MCF 10A (cell line): ENCODE measurements at regions not wholly inside any gene's neighbourhood (a gene's known extent, or its start where the extent isn't known, plus 50 kb on each side); places are given as distances from the start of the nearest gene placed in this dataset.

Source experiments
- BruUV-seq: library from RNA; stranded (reverse); fragments of 400-500 nt; replicated peaks from 2 replicates; lab custom pipeline; 2021; lab: Mats Ljungman, UMichigan
- CTCF ChIA-PET: fragments of 300-600 bp; sonication (Branson Sonifier 250); formaldehyde crosslinking; extraction: SDS; loops from one replicate; lab custom pipeline; 2021; ENCODE audit warnings: antibody characterized with exemption, inconsistent platforms; lab: Yijun Ruan, JAX
- POLR2A ChIA-PET: fragments of 300-600, 350-650 bp; sonication (Branson Sonifier 250); formaldehyde crosslinking; extraction: SDS; loops from one replicate; lab custom pipeline; 2020; ENCODE audit warnings: antibody characterized with exemption, inconsistent platforms; lab: Yijun Ruan, JAX
- DNase-seq: peaks from one replicate; pipeline ENCODE4 v3.0.0-alpha.2; 2018; ENCODE audit not compliant: unreplicated experiment
- H3K27ac Mint-ChIP-seq: one replicate; pipeline ENCODE4 v1.8.0; 2022; ENCODE audit warnings: mild to moderate bottlenecking, low read depth, mixed read lengths; ENCODE audit not compliant: unreplicated experiment
- H3K27me3 Mint-ChIP-seq: one replicate; pipeline ENCODE4 v1.8.0; 2022; ENCODE audit warnings: mixed read lengths; ENCODE audit not compliant: insufficient read depth, unreplicated experiment
- H3K36me3 Mint-ChIP-seq: one replicate; pipeline ENCODE4 v1.8.0; 2022; ENCODE audit warnings: mild to moderate bottlenecking, moderate library complexity, mixed read lengths; ENCODE audit not compliant: insufficient read depth, unreplicated experiment
- H3K4me1 Mint-ChIP-seq: one replicate; pipeline ENCODE4 v1.8.0; 2022; ENCODE audit warnings: mixed read lengths; ENCODE audit not compliant: insufficient read depth, unreplicated experiment
- H3K4me3 Mint-ChIP-seq: one replicate; pipeline ENCODE4 v1.8.0; 2022; ENCODE audit warnings: mild to moderate bottlenecking, moderate library complexity, mixed read lengths; ENCODE audit not compliant: unreplicated experiment
- H3K9me3 Mint-ChIP-seq: one replicate; pipeline ENCODE4 v1.8.0; 2022; ENCODE audit warnings: mixed read lengths; ENCODE audit not compliant: unreplicated experiment
- intact Hi-C: fragments of 100-400 bp; cut with micrococcal nuclease; formaldehyde crosslinking; loops from 2 replicates; pipeline ENCODE4 v1.14.1; 2022
- TF ChIP-seq, protein P1 (sequence below): fragments of 200-600 bp; IDR thresholded peaks from one replicate; pipeline ENCODE4 v1.8.0; 2022; ENCODE audit warnings: antibody characterized with exemption, mild to moderate bottlenecking; ENCODE audit not compliant: unreplicated experiment

DNA sequence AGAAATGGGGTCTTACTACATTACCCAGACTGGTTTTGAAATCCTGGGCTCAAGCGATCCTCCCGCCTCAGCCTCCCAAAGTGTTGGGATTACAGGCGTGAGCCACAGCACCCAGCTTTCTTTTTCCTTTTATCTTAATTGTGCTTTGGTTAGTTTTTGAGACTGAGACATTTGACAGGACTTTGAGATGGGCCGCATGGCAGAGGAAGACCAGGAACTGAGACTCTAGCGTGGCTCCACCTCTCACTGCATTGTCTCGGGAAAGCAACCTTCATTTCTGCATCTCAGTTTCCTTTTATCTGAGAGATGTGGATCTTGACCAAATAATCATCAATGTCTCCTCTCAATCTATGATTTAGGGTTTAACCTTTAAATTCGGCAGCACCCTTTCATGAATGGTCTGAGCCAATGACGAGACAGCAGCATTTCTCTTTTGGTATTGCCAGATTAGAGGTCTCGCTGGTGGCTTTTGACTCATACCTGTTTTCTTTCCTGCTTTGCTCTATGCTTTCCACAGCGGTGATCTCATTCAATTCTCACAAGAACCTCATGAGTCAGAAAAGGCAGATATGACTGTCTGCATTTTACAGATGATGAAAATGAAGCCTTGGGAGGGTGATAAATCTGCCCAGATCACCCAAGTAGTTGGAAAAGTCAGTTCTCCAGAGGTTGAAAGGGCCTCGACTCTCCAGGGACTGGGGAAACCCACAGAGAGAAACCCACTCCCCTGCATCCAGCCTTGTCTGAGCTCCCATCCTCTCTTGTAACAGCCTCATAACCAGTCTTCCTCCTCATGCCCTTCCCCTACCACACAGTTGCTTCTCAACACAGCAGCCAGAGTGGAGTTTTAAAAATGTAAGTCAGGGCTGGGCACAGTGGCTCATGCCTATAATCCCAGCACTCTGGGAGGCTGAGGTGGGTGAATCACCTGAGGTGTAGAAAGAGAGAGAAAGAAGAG is 84.8 kb upstream of the FOXB1 start:
- no TSS peak for BruUV-seq
- POLR2A ChIA-PET: interaction anchor here (0.7 to 3.5 kb wide), 6 partner anchors 12 to 455 kb away, joined by 3 to 20 read pairs (median 4); no protein-coding TSS in a partner anchor
- peak overlapping the region; percentile 90 for H3K27ac Mint-ChIP-seq
- DNase-seq: peak; percentile 78
- CTCF ChIA-PET: interaction anchor here (0.6 to 7.4 kb wide), 23 partner anchors 9 to 405 kb away, joined by 3 to 147 read pairs (median 9); no protein-coding TSS in a partner anchor
- no peaks in the 10 kb centered on the region for H3K9me3 Mint-ChIP-seq
- peak overlapping the region; percentile 34 for H3K4me3 Mint-ChIP-seq
- TF ChIP-seq, protein P1, sequence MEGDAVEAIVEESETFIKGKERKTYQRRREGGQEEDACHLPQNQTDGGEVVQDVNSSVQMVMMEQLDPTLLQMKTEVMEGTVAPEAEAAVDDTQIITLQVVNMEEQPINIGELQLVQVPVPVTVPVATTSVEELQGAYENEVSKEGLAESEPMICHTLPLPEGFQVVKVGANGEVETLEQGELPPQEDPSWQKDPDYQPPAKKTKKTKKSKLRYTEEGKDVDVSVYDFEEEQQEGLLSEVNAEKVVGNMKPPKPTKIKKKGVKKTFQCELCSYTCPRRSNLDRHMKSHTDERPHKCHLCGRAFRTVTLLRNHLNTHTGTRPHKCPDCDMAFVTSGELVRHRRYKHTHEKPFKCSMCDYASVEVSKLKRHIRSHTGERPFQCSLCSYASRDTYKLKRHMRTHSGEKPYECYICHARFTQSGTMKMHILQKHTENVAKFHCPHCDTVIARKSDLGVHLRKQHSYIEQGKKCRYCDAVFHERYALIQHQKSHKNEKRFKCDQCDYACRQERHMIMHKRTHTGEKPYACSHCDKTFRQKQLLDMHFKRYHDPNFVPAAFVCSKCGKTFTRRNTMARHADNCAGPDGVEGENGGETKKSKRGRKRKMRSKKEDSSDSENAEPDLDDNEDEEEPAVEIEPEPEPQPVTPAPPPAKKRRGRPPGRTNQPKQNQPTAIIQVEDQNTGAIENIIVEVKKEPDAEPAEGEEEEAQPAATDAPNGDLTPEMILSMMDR: no peak
- H3K36me3 Mint-ChIP-seq: no peaks in the 10 kb centered on the region
- H3K4me1 Mint-ChIP-seq: peaks cover 14% of the 10 kb centered on the region
- H3K27me3 Mint-ChIP-seq: peaks cover 11% of the 10 kb centered on the region
- intact Hi-C loops: loop anchor here (5.0 kb wide), 2 partner anchors 88 to 227 kb away; no protein-coding TSS in a partner anchor

DNA sequence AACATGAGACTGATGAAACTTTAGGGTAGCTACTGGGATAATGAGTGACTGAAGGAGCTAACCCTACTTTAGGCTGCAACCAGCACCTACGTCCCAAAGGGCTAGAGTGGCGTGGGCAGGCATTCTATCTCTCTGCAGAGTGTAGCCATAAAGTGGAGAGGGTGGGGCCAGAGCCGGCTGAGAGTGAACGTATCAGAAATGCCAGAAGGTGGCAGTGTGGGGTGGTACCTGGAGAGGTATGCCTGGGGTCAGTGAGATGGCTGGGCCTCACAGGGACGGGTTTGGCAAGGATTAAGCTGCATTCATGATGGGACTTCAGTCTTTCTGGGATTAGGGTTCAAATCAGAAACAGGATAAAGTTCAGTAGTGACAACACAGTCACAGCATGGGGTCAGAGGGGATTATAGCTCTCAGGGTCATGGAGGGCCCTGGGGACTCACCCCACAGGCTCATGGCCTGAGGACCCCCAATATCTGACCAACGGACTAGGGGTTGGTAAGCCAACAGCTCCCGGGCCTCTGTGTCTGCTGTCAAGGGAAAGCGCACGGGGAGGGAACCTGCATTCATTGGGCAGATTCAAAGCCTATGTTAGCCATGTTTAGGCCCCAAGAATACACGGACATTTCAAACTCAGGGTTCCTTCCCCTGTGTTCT is 86.5 kb upstream of the FOXB1 start:
- ChIA-PET POLR2A (interaction anchor here (0.5 to 3.5 kb wide), 10 partner anchors 153 to 457 kb away, joined by 3 to 20 read pairs (median 4); no protein-coding TSS in a partner anchor), CTCF (interaction anchor here (0.6 to 7.4 kb wide), 73 partner anchors 10 to 1464 kb away, joined by 3 to 147 read pairs (median 5); no protein-coding TSS in a partner anchor)
- no peaks in the 10 kb centered on the region for H3K36me3 Mint-ChIP-seq
- no peak overlapping the region for H3K27ac Mint-ChIP-seq
- no peaks in the 10 kb centered on the region for H3K9me3 Mint-ChIP-seq
- no TSS peak for BruUV-seq
- H3K4me3 Mint-ChIP-seq: no peak overlapping the region
- intact Hi-C loops: loop anchor here (1.0 to 5.0 kb wide), 6 partner anchors 90 to 410 kb away; no protein-coding TSS in a partner anchor
- peaks cover 20% of the 10 kb centered on the region for H3K4me1 Mint-ChIP-seq
- TF ChIP-seq, protein P1: peak; percentile 77
- H3K27me3 Mint-ChIP-seq: peaks cover 11% of the 10 kb centered on the region
- peak; percentile 81 for DNase-seq

DNA sequence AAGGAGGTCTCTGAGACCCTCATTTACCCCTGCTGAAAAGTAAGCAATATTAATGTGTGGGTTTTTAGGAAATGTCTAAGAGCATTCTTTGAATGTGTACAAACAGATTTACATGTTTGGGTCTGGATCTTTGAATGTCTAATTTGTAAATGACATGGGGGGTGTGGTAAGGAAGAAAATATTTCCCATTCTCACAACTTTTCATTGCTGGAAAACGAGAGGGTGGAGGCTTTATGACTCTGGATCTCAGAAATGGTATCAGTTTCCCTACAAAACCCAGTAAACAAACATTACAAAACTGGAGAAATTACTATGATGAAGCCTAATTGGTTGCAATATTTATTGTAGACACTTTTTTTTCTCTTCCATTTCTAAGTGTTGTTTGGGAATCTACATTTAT is 98.1 kb upstream of the FOXB1 start:
- no peak overlapping the region for H3K27ac Mint-ChIP-seq
- peaks cover 6% of the 10 kb centered on the region for H3K27me3 Mint-ChIP-seq
- no peak overlapping the region for H3K4me3 Mint-ChIP-seq
- no TSS peak for BruUV-seq
- TF ChIP-seq, protein P1: no peak
- DNase-seq: no peak
- ChIA-PET POLR2A (interaction anchor here (0.6 kb wide), 1 partner anchor 97 kb away, joined by 3 read pairs; no protein-coding TSS in a partner anchor), CTCF (interaction anchor here (0.7 to 1.5 kb wide), 3 partner anchors 12 to 153 kb away, joined by 3 to 6 read pairs (median 3); no protein-coding TSS in a partner anchor)
- no peaks in the 10 kb centered on the region for H3K9me3 Mint-ChIP-seq
- no peaks in the 10 kb centered on the region for H3K4me1 Mint-ChIP-seq
- no peaks in the 10 kb centered on the region for H3K36me3 Mint-ChIP-seq
- intact Hi-C loops: no loop called here
